NOMO-1 (cell line): ENCODE measurements at regions not wholly inside any gene's neighbourhood (a gene's known extent, or its start where the extent isn't known, plus 50 kb on each side); places are given as distances from the start of the nearest gene placed in this dataset.
"Not testable (repeated sequence)": the region's sequence is repeated elsewhere in the genome, so short reads cannot be mapped to it uniquely, and the experiment has no call there.

ENCODE experiments used
- DNase-seq, 2 experiments: peaks; one replicate each; lab custom pipeline; 2025; ENCODE audit not compliant: unreplicated experiment in 2 of 2; lab: John Stamatoyannopoulos, UW

DNA sequence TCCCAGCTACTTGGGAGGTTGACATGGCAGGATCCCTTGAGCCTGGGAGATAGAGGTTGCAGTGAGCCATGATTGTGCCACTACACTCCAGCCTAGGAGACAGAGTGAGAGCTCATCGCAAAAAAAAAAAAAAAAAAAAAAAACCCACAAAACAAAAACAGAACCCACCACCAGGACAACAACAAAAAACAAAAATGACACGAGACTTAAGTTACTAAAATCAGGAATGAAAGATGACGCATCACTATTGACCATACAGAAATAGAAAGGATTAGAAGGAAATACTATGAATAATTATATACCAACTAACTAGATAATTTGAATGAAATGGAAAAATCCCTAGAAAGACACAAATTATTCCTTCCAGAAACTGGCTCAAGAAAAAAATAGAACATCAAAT, 432.4 kb upstream of the PMFBP1 start:
- no peak for DNase-seq

DNA sequence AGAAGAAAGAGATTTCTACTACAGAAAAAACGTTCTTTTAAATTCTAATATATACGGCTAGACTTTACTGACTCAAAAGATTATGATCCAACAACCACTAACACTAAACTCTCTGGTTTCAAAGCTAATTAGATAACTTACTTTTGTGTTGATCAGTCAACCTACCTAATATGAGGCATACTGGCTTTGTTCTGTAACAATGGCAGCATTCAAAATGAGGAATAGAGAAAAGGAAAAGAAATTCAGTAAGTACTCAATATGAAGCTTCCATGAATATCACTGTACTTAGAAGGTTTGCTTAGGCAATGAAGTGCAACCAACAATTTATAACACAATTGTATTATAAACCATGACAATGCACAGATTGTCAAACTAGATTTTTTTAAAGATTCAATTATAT, 430.5 kb upstream of the PMFBP1 start:
- no peak for DNase-seq

DNA sequence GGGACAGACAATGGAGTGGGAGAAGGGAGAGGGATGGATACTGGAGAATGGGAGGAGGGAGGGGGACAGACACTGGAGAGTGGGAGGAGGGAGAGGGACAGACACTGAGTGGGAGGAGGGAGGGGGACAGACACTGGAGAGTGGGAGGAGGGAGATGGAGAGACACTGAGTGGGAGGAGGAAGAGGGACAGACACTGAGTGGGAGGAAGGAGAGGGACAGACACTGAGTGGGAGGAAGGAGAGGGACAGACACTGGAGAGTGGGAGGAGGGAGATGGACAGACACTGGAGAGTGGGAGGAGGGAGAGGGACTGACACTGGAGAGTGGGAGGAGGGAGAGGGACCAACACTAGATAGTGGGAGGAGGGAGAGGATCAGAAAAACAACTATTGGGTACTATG, 426.7 kb upstream of the PMFBP1 start:
- DNase-seq = no peak

DNA sequence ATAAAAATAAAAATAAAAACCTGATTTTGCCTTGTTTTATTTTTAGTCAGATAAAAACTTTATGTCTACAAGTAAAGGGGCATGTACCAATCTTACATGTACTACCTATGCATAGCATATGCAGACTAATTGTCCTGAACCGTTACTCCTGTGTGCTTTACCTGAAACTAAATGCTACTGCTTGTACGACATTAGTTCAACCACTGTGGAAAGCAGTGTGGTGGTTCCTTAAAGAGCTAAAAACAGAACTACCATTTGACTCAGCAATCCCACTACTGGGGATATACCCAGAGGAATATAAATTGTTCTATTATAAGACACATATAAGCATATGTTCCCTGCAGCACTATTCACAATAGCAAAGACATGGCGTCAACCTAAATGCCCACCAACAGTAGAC, 426.0 kb upstream of the PMFBP1 start:
- no peak for DNase-seq

DNA sequence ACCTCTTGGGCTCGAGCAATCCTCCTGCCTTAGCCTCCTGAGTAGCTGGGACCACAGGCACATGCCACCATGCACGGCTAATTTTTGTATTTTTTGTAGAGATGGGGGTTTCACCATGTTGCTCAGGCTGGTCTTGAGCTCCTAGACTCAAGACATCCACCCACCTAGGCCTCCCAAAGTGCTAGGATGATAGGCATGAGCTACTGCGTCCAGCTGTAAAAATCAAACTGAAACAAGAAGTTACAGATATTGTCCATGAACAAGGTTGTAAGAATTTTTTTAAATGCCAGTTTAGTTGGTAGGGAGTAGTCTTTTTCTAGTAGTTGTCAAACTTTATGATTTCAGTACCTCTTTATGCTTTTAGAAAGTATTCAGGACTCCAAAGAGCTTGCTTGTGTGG, 424.4 kb upstream of the PMFBP1 start:
- DNase-seq = no peak

GRCh38 chr16:72590151-72590937, 418.4 kb upstream of the PMFBP1 start:
- no peak for DNase-seq

GRCh38 chr16:72588551-72588950, 416.6 kb upstream of the PMFBP1 start:
- DNase-seq = no peak

DNA sequence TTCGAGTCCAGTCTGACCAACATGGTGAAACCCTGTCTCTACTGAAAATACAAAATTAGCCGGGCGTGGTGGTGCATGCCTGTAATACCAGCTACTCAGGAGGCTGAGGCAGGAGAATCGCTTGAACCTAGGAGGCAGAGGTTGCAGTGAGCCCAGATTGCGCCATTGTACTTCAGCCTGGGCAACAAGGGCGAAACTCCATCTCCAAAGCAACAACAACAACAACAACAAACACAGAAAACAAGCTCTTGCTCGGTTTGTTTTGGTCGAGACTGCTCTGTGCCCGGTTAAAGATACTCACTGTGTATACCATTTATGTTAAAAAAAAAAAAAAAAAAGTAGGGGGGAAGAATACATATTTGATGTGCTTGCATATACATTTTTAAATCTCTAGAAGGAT, 406.1 kb upstream of the PMFBP1 start:
- DNase-seq = not testable (repeated sequence)

DNA sequence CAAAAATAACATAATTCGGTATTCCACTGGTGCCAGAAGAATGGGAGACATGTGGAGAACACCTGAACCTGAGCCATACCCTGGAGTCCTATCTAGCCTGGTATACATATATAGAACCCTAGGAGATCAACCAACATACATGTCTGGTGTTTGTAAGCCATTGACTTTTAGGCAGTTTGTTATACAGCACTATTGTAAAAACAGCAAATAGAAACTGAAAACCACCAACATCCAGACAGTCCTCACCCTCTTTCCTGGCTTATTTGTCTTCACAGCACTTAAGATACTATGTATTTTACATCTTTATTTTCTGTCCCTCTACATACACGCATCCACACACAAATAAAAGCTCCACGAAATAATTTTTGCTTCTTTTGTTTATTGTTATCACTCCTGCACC, 404.2 kb upstream of the PMFBP1 start:
- DNase-seq = no peak

DNA sequence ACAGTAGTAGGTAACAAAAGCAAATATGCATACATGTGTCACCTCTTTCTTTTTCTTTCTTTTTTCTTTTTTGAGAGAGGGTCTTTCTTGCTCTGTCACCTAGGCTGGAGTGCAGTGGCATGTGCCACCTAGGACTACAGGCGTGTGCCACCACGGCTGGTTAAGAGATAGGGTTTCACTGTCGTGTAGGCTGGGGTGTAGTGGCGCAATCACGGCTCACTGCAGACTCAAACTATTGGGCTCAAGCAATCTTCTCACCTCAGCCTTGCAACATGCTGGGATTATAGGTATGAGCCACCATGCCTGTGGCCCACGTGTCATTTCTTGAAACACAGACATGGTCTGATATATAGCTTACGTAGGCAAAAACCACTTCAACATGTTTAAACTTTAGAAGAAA, 397.7 kb upstream of the PMFBP1 start:
- no peak for DNase-seq

GRCh38 chr16:72568502-72568901, 396.5 kb upstream of the PMFBP1 start:
- DNase-seq = no peak

DNA sequence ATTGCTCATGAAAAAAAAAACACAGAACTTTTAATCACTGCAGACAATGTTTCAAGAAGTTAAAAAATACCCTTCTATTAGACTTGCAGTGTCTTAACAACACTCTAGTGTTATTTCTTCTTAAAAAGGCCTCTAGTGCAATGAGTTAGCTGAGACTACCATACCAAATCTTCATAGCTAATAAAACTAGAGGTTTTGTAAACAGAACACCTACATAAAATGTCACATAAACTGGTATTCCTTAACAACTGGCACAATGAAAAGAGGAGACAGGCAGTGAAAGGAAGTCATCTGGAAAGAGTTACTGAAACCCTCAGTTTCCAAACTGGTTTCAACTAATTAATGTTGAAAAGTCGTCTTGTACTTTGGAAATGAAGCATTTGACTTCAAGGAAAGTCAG, 394.2 kb upstream of the PMFBP1 start:
- no peak for DNase-seq

- no peak for DNase-seq
Observed at GRCh38 chr16:72565106-72565505, 393.2 kb upstream of the PMFBP1 start.

DNA sequence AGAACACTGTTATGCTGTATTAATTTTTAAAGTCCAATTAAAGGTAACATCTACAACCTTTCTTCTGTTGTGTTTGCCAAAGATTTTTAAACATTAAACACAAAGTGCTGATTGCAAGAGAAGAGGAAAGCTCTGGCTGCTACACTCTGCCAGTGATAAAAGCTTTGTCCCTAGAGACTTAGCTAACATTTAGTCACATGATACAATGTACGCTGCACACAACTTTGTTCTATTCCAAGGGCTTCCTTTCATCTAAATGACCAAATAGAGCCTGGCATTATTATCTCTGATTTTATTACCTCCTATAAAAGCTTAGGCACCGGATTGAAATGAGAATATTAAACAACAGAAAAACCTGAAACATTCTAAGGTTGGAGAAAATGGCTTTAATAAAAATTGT, 388.7 kb upstream of the PMFBP1 start:
- DNase-seq = no peak

DNA sequence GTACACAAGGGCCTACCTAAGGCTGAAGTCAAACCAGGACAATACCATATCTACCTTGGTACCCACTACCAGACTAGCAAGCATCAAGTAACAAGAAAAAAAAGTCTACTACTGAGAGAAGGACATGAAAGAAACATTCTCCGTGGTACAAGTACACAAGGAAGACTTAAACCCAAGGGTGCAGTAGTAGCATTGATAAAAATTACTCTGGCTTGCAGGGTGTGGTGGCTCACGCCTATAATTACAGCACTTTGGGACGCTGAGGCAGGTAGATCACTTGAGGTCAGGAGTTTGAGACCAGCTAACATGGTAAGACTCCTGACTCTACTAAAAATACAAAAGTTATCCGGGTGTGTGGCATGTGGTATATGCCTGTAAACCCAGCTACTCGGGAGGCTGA, 386.5 kb upstream of the PMFBP1 start:
- DNase-seq = no peak

- DNase-seq = no peak
Observed at GRCh38 chr16:72554935-72555334, 383.0 kb upstream of the PMFBP1 start.

DNA sequence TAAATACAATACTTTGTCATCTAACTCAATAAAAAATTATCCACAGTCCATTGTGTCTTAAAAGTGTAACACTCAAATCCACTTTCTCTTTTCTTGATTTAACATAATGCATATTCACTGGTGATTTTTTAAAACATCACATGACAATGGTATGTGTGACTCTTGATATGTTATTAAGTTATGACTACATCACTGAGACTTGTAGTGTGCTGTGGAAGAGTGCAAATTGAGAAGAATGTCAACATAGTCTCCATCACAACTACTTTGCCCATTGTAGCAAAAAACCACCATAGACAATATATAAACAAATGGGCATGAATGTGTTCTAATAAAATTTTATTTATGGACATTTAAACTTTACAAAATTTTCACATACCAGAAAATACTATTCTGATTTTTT, 380.7 kb upstream of the PMFBP1 start:
- DNase-seq = no peak

- DNase-seq = no peak
Observed at GRCh38 chr16:72551649-72552048, 379.7 kb upstream of the PMFBP1 start.

GRCh38 chr16:72549878-72550277, 377.9 kb upstream of the PMFBP1 start:
- no peak for DNase-seq

DNA sequence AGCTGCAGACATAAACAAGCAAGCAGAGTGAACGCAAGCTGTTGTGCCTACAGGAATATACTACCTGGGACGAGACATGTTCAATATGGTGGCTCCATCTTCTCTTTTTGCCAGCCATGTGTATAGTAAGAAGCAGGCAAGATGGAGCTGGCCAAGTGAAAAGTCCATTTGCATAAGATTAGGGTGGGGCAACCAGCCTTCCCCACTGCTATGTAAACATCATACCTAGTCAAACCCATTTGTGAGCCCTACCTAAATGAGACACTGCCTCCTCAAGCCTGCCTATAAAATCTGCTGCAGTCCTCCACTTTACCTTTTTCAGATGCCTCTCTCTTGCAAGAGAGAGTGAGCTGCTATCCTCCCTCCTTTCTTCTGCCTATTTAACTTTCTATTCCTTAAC, 370.1 kb upstream of the PMFBP1 start:
- no peak for DNase-seq

DNA sequence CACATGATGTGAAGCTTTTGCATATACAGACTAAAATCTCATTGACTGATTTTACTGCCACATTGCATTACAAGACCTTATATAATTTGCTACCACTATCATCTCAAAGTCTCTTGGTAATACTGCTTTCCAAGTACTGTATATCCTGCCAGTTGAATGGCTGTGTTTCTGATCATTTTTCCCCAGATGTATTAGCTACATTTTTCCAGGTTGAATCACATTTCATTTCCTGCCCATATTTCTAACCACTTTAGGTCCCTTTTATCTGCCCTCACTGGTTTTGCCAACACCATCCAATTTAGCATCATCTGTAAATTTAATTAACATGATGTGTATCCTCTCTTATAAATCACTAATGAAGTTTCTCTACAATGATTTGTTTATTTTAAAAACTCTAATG, 365.7 kb upstream of the PMFBP1 start:
- no peak for DNase-seq

GRCh38 chr16:72536723-72537435, 364.9 kb upstream of the PMFBP1 start:
- DNase-seq = no peak
